HL-60 (cell line): ENCODE measurements at regions not wholly inside any gene's neighbourhood (a gene's known extent, or its start where the extent isn't known, plus 50 kb on each side); places are given as distances from the start of the nearest gene placed in this dataset.

Experiments
- DNase-seq, 2 experiments: peaks; one replicate each; pipeline ENCODE4 v3.0.0-alpha.2; 2010 to 2020; ENCODE audit warnings: low read depth in 1 of 2, low spot score in 1 of 2
- H3K27ac ChIP-seq: fragments of 250-450 bp; sonication (Bioruptor Pico); replicated peaks from 2 replicates; pipeline ENCODE4 v1.5.1; 2020; ENCODE audit warnings: mild to moderate bottlenecking, moderate library complexity
- H3K27me3 ChIP-seq: fragments of 250-450 bp; sonication (Bioruptor Pico); 2 replicates; pipeline ENCODE4 v1.5.1; 2021; ENCODE audit warnings: mild to moderate bottlenecking, moderate library complexity; ENCODE audit not compliant: insufficient read depth, poor library complexity, severe bottlenecking
- H3K4me3 ChIP-seq: replicated peaks from 2 replicates; pipeline ENCODE4 v1.5.1; 2011; ENCODE audit warnings: mild to moderate bottlenecking, control low read depth, low read length; ENCODE audit not compliant: insufficient read depth
- GABPA ChIP-seq: IDR thresholded peaks from 2 replicates; pipeline ENCODE4 v1.6.1; 2012; ENCODE audit warnings: low read depth
- POLR2AphosphoS5 ChIP-seq: IDR thresholded peaks from 2 replicates; pipeline ENCODE4 v1.6.1; 2012; ENCODE audit warnings: low read depth
- SPI1 ChIP-seq: IDR thresholded peaks from 2 replicates; pipeline ENCODE4 v1.6.1; 2012; ENCODE audit warnings: low read depth, mild to moderate bottlenecking, borderline replicate concordance
- TF ChIP-seq, protein P1 (sequence below): IDR thresholded peaks from one replicate; pipeline ENCODE4 v1.5.1; 2011; ENCODE audit warnings: low read length, control low read depth, inconsistent platforms; ENCODE audit not compliant: insufficient read depth
- TF ChIP-seq, protein P2 (sequence below): IDR thresholded peaks from 2 replicates; pipeline ENCODE4 v1.6.1; 2012; ENCODE audit warnings: low read depth; ENCODE audit not compliant: insufficient replicate concordance

DNA sequence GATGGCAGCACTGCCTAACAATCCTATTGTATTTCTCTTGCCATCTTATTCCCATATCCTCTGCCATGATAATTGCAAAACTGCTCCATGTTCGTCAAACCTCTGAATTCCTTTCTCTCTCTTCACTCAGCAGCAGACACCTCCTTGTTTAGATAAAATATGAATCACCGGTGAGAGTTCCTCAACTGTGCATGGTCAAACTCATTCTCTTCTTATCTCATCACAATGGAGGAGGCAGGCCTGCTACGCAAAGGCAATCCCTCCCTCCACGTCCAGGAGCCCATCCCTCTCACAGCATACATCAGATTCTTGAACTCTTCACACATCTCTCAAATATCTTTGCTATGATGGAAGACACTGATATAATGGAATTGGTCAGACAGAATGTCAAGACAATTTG is 90.1 kb upstream of the DAAM1 start:
- no peak overlapping the region for H3K27ac ChIP-seq
- TF ChIP-seq POLR2AphosphoS5 (no peak), SPI1 (no peak), GABPA (no peak)
- TF ChIP-seq, protein P1, sequence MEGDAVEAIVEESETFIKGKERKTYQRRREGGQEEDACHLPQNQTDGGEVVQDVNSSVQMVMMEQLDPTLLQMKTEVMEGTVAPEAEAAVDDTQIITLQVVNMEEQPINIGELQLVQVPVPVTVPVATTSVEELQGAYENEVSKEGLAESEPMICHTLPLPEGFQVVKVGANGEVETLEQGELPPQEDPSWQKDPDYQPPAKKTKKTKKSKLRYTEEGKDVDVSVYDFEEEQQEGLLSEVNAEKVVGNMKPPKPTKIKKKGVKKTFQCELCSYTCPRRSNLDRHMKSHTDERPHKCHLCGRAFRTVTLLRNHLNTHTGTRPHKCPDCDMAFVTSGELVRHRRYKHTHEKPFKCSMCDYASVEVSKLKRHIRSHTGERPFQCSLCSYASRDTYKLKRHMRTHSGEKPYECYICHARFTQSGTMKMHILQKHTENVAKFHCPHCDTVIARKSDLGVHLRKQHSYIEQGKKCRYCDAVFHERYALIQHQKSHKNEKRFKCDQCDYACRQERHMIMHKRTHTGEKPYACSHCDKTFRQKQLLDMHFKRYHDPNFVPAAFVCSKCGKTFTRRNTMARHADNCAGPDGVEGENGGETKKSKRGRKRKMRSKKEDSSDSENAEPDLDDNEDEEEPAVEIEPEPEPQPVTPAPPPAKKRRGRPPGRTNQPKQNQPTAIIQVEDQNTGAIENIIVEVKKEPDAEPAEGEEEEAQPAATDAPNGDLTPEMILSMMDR: no peak
- TF ChIP-seq, protein P2, sequence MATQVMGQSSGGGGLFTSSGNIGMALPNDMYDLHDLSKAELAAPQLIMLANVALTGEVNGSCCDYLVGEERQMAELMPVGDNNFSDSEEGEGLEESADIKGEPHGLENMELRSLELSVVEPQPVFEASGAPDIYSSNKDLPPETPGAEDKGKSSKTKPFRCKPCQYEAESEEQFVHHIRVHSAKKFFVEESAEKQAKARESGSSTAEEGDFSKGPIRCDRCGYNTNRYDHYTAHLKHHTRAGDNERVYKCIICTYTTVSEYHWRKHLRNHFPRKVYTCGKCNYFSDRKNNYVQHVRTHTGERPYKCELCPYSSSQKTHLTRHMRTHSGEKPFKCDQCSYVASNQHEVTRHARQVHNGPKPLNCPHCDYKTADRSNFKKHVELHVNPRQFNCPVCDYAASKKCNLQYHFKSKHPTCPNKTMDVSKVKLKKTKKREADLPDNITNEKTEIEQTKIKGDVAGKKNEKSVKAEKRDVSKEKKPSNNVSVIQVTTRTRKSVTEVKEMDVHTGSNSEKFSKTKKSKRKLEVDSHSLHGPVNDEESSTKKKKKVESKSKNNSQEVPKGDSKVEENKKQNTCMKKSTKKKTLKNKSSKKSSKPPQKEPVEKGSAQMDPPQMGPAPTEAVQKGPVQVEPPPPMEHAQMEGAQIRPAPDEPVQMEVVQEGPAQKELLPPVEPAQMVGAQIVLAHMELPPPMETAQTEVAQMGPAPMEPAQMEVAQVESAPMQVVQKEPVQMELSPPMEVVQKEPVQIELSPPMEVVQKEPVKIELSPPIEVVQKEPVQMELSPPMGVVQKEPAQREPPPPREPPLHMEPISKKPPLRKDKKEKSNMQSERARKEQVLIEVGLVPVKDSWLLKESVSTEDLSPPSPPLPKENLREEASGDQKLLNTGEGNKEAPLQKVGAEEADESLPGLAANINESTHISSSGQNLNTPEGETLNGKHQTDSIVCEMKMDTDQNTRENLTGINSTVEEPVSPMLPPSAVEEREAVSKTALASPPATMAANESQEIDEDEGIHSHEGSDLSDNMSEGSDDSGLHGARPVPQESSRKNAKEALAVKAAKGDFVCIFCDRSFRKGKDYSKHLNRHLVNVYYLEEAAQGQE: no peak
- no peak overlapping the region for H3K4me3 ChIP-seq
- no peaks in the 10 kb centered on the region for H3K27me3 ChIP-seq
- no peak for DNase-seq

- no peak for TF ChIP-seq GABPA
- TF ChIP-seq, protein P1: no peak
- TF ChIP-seq, protein P2: no peak
- no peak for TF ChIP-seq SPI1
- no peak for TF ChIP-seq POLR2AphosphoS5
- Histone ChIP-seq H3K27ac (no peak overlapping the region), H3K27me3 (no peaks in the 10 kb centered on the region), H3K4me3 (no peak overlapping the region)
- DNase-seq: no peak
These were observed 88.3 kb upstream of the DAAM1 start for GRCh38 chr14:59100205-59100604.

- H3K27ac ChIP-seq: no peak overlapping the region
- no peak for TF ChIP-seq POLR2AphosphoS5
- TF ChIP-seq, protein P2: no peak
- TF ChIP-seq, protein P1: no peak
- TF ChIP-seq GABPA: no peak
- no peak for TF ChIP-seq SPI1
- no peak overlapping the region for H3K4me3 ChIP-seq
- no peaks in the 10 kb centered on the region for H3K27me3 ChIP-seq
- DNase-seq: no peak
These were observed 87.0 kb upstream of the DAAM1 start for GRCh38 chr14:59101476-59101875.
